Activated B cell treated with CpG ODN at 0.5 μM for 24 hours (primary cell): ENCODE measurements at regions not wholly inside any gene's neighbourhood (a gene's known extent, or its start where the extent isn't known, plus 50 kb on each side); places are given as distances from the start of the nearest gene placed in this dataset.

ENCODE experiments used
- ATAC-seq: fragments of 200-7000 bp; cut with Tn5 transposase; one replicate; pipeline ENCODE4 v1.10.0; 2021; ENCODE audit warnings: low read depth, mild to moderate bottlenecking, moderate library complexity
- CTCF ChIA-PET: fragments of 350-600 bp; sonication (Branson Sonifier 250); formaldehyde crosslinking; loops from one replicate; lab custom pipeline; 2021; ENCODE audit warnings: antibody characterized with exemption; lab: Charles Lee
- POLR2A ChIA-PET: fragments of 350-600 bp; sonication (Branson Sonifier 250); formaldehyde crosslinking; loops from one replicate; lab custom pipeline; 2021; ENCODE audit warnings: antibody characterized with exemption; lab: Charles Lee
- DNase-seq: peaks from one replicate; pipeline ENCODE4 v3.0.0; 2022
- H3K27ac Mint-ChIP-seq: one replicate; pipeline ENCODE4 v1.8.0; 2020; ENCODE audit warnings: mixed read lengths
- H3K27me3 Mint-ChIP-seq: one replicate; pipeline ENCODE4 v1.8.0; 2021; ENCODE audit warnings: mixed read lengths
- H3K36me3 Mint-ChIP-seq: one replicate; pipeline ENCODE4 v1.8.0; 2021; ENCODE audit warnings: low read depth, mixed read lengths
- H3K4me1 Mint-ChIP-seq: one replicate; pipeline ENCODE4 v1.8.0; 2021; ENCODE audit warnings: mixed read lengths
- H3K4me3 Mint-ChIP-seq: one replicate; pipeline ENCODE4 v1.8.0; 2020; ENCODE audit warnings: mild to moderate bottlenecking, mixed read lengths
- H3K9me3 Mint-ChIP-seq: one replicate; pipeline ENCODE4 v1.8.0; 2020; ENCODE audit warnings: mixed read lengths
- CTCF ChIP-seq: fragments of 200-600 bp; IDR thresholded peaks from one replicate; pipeline ENCODE4 v1.8.0; 2022; ENCODE audit warnings: antibody characterized with exemption, mild to moderate bottlenecking
- intact Hi-C: fragments of 100-400 bp; cut with micrococcal nuclease; formaldehyde crosslinking; loops from one replicate; pipeline ENCODE4 v1.15.1; 2024

- ATAC-seq: no peak
- no peak for TF ChIP-seq CTCF
- no peaks in the 10 kb centered on the region for H3K27me3 Mint-ChIP-seq
- no peak for DNase-seq
- intact Hi-C loops: no loop called here
- no peak overlapping the region for H3K4me3 Mint-ChIP-seq
- no peaks in the 10 kb centered on the region for H3K36me3 Mint-ChIP-seq
- ChIA-PET CTCF (no interaction called here), POLR2A (no interaction called here)
- H3K9me3 Mint-ChIP-seq: peaks cover 6% of the 10 kb centered on the region
- H3K4me1 Mint-ChIP-seq: no peaks in the 10 kb centered on the region
- H3K27ac Mint-ChIP-seq: no peak overlapping the region
Measured at GRCh38 chr14:41037388-41037787, 569.3 kb upstream of the LRFN5 start.

GRCh38 chr14:41034969-41035368 is 571.7 kb upstream of the LRFN5 start:
- H3K4me3 Mint-ChIP-seq: no peak overlapping the region
- ATAC-seq: no peak
- ChIA-PET CTCF (no interaction called here), POLR2A (no interaction called here)
- intact Hi-C loops: no loop called here
- no peak for TF ChIP-seq CTCF
- no peaks in the 10 kb centered on the region for H3K4me1 Mint-ChIP-seq
- DNase-seq: no peak
- H3K36me3 Mint-ChIP-seq: no peaks in the 10 kb centered on the region
- no peak overlapping the region for H3K27ac Mint-ChIP-seq
- H3K27me3 Mint-ChIP-seq: no peaks in the 10 kb centered on the region
- peaks cover 8% of the 10 kb centered on the region for H3K9me3 Mint-ChIP-seq

GRCh38 chr14:41022932-41023331 is 583.7 kb upstream of the LRFN5 start:
- DNase-seq (no peak), ATAC-seq (no peak)
- Mint-ChIP-seq H3K36me3 (no peaks in the 10 kb centered on the region), H3K27me3 (no peaks in the 10 kb centered on the region), H3K4me3 (no peak overlapping the region), H3K9me3 (peaks cover 2% of the 10 kb centered on the region), H3K27ac (no peak overlapping the region), H3K4me1 (no peaks in the 10 kb centered on the region)
- no peak for TF ChIP-seq CTCF
- POLR2A ChIA-PET: no interaction called here
- intact Hi-C loops: no loop called here
- CTCF ChIA-PET: no interaction called here

GRCh38 chr14:41016213-41016612 is 590.5 kb upstream of the LRFN5 start:
- Mint-ChIP-seq H3K9me3 (no peaks in the 10 kb centered on the region), H3K4me3 (no peak overlapping the region), H3K27ac (no peak overlapping the region), H3K36me3 (no peaks in the 10 kb centered on the region), H3K27me3 (no peaks in the 10 kb centered on the region), H3K4me1 (no peaks in the 10 kb centered on the region)
- intact Hi-C loops: no loop called here
- DNase-seq: no peak
- TF ChIP-seq CTCF: no peak
- ChIA-PET POLR2A (no interaction called here), CTCF (no interaction called here)
- ATAC-seq: no peak

- ATAC-seq (no peak), DNase-seq (no peak)
- H3K27me3 Mint-ChIP-seq: no peaks in the 10 kb centered on the region
- CTCF ChIA-PET: no interaction called here
- no peaks in the 10 kb centered on the region for H3K36me3 Mint-ChIP-seq
- H3K4me3 Mint-ChIP-seq: no peak overlapping the region
- POLR2A ChIA-PET: no interaction called here
- H3K9me3 Mint-ChIP-seq: peaks cover 2% of the 10 kb centered on the region
- intact Hi-C loops: no loop called here
- TF ChIP-seq CTCF: no peak
- H3K4me1 Mint-ChIP-seq: no peaks in the 10 kb centered on the region
- H3K27ac Mint-ChIP-seq: no peak overlapping the region
Measured at GRCh38 chr14:41000350-41000749, 606.3 kb upstream of the LRFN5 start.
